Suprapubic skin (tissue), 4 donors: ENCODE measurements at regions not wholly inside any gene's neighbourhood (a gene's known extent, or its start where the extent isn't known, plus 50 kb on each side); places are given as distances from the start of the nearest gene placed in this dataset.

ENCODE experiments used
- CTCF ChIP-seq, 2 donors: fragments of 200-600 bp in 1 of 2; fragments of 450-650 bp in 1 of 2; sonication (generic) in 1 of 2; IDR thresholded peaks; one replicate each; pipeline ENCODE4 v1.5.1; 2016 to 2019; ENCODE audit warnings: antibody characterized with exemption in 2 of 2, mild to moderate bottlenecking in 1 of 2, moderate library complexity in 1 of 2
- EP300 ChIP-seq: sonication (generic); formaldehyde crosslinking; IDR thresholded peaks from one replicate; pipeline ENCODE4 v1.6.1; 2017; ENCODE audit warnings: antibody characterized with exemption
- POLR2A ChIP-seq, 2 donors: fragments of 450-650 bp; IDR thresholded peaks; one replicate each; pipeline ENCODE4 v1.6.1; 2017; ENCODE audit warnings: antibody characterized with exemption in 2 of 2, mild to moderate bottlenecking in 2 of 2, moderate library complexity in 2 of 2
- POLR2AphosphoS5 ChIP-seq, 3 donors: sonication (generic); formaldehyde crosslinking; IDR thresholded peaks; one replicate each; pipeline ENCODE4 v1.6.1; 2017; ENCODE audit warnings: antibody characterized with exemption in 3 of 3

- no peak for TF ChIP-seq CTCF (IDR thresholded peaks at IDR 0.05)
- no peak for TF ChIP-seq POLR2A (IDR thresholded peaks at IDR 0.05)
- TF ChIP-seq EP300, result no peak
- TF ChIP-seq POLR2AphosphoS5 (IDR thresholded peaks at IDR 0.05), result no peak
Observed at GRCh38 chr15:70528270-70528706, 235.1 kb downstream of the UACA start.
